Ovary (tissue), 3 donors: ENCODE measurements at regions not wholly inside any gene's neighbourhood (a gene's known extent, or its start where the extent isn't known, plus 50 kb on each side); places are given as distances from the start of the nearest gene placed in this dataset.

Experiments
- POLR2A ChIP-seq: fragments of 450-650 bp; IDR thresholded peaks from one replicate; pipeline ENCODE4 v1.6.1; 2017; ENCODE audit warnings: antibody characterized with exemption, mild to moderate bottlenecking, moderate library complexity
- TF ChIP-seq, protein P1 (sequence below), 3 donors: fragments of 450-650 bp in 2 of 3; fragments of 200-600 bp in 1 of 3; IDR thresholded peaks; one replicate each; pipeline versions ENCODE4 v1.5.1 to v1.8.0; 2016 to 2022; ENCODE audit warnings: antibody characterized with exemption in 3 of 3, mild to moderate bottlenecking in 1 of 3
- donor health status: DM: no; HTN: no; CAD: no.

DNA sequence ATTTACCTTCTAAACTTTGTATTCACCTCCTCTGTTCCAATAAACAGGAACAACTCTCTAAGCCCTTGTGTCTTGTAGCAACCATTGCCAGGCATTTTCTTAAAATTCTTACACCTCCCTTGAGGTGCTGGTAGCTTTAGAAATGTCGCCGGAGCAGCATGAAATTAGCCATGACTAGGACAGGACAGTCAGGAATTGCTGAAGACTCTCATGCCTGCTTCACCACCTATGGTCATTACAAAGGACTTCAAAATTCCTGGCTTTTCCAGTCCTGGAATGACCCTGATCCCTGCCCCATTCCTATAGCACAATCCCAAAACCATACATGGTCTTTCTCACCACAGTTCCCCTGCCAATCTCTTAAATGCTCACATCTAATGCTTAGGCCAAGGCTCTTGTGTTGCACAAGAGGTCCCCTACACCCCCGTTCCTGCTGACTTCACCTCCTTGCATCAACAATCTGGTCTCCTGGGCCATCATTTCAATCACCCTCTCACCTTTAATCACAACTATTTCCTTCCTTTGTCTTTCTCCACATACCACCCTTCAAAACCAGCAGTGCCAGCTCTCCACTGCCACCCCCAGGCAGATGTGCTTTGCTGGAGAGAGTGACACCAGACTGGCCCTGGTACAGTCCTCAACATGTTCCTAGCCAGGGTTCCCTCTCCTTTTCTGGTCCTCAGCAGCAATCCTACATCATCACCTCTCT is 113.2 kb upstream of the TJP1 start:
- TF ChIP-seq, protein P1, sequence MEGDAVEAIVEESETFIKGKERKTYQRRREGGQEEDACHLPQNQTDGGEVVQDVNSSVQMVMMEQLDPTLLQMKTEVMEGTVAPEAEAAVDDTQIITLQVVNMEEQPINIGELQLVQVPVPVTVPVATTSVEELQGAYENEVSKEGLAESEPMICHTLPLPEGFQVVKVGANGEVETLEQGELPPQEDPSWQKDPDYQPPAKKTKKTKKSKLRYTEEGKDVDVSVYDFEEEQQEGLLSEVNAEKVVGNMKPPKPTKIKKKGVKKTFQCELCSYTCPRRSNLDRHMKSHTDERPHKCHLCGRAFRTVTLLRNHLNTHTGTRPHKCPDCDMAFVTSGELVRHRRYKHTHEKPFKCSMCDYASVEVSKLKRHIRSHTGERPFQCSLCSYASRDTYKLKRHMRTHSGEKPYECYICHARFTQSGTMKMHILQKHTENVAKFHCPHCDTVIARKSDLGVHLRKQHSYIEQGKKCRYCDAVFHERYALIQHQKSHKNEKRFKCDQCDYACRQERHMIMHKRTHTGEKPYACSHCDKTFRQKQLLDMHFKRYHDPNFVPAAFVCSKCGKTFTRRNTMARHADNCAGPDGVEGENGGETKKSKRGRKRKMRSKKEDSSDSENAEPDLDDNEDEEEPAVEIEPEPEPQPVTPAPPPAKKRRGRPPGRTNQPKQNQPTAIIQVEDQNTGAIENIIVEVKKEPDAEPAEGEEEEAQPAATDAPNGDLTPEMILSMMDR (IDR thresholded peaks at IDR 0.05) = no peak
- TF ChIP-seq POLR2A = no peak
